Prostate gland (tissue), 2 donors: ENCODE measurements at regions not wholly inside any gene's neighbourhood (a gene's known extent, or its start where the extent isn't known, plus 50 kb on each side); places are given as distances from the start of the nearest gene placed in this dataset.

Experiments
- CTCF ChIP-seq, 4 experiments: fragments of 200-600 bp in 2 of 4; fragments of 450-650 bp in 2 of 4; sonication (generic) in 2 of 4; IDR thresholded peaks; 1 replicate in 3 of 4; 2 replicates in 1 of 4; pipeline ENCODE4 v1.5.1; 2016 to 2019; ENCODE audit warnings: antibody characterized with exemption in 4 of 4, mild to moderate bottlenecking in 2 of 4, moderate library complexity in 2 of 4
- POLR2A ChIP-seq: fragments of 450-650 bp; IDR thresholded peaks from one replicate; pipeline ENCODE4 v1.6.1; 2016; ENCODE audit warnings: antibody characterized with exemption, mild to moderate bottlenecking

GRCh38 chr9:84136119-84136868 is 155.7 kb downstream of the RMI1 start:
- TF ChIP-seq CTCF (IDR thresholded peaks at IDR 0.05) (no peak), POLR2A (no peak)
